Activated CD4-positive, alpha-beta memory T cell treated with anti-CD3 and anti-CD28 coated beads for 36 hours (primary cell): ENCODE measurements at regions not wholly inside any gene's neighbourhood (a gene's known extent, or its start where the extent isn't known, plus 50 kb on each side); places are given as distances from the start of the nearest gene placed in this dataset.

ENCODE experiments used
- CTCF ChIA-PET: fragments of 350-600 bp; sonication (Branson Sonifier 250); formaldehyde crosslinking; loops from one replicate; lab custom pipeline; 2021; ENCODE audit warnings: antibody characterized with exemption, inconsistent platforms; lab: Charles Lee
- POLR2A ChIA-PET: fragments of 350-600 bp; sonication (Branson Sonifier 250); formaldehyde crosslinking; loops from one replicate; lab custom pipeline; 2021; ENCODE audit warnings: antibody characterized with exemption; lab: Charles Lee
- DNase-seq: peaks from one replicate; pipeline ENCODE4 v3.0.0-alpha.2; 2020
- H3K27ac Mint-ChIP-seq: one replicate; pipeline ENCODE4 v1.8.0; 2021; ENCODE audit warnings: mixed read lengths
- H3K27me3 Mint-ChIP-seq: one replicate; pipeline ENCODE4 v1.8.0; 2021; ENCODE audit warnings: mixed read lengths
- H3K36me3 Mint-ChIP-seq: one replicate; pipeline ENCODE4 v1.8.0; 2021; ENCODE audit warnings: mixed read lengths
- H3K4me1 Mint-ChIP-seq: one replicate; pipeline ENCODE4 v1.8.0; 2021; ENCODE audit warnings: low read depth, mixed read lengths
- H3K4me3 Mint-ChIP-seq: one replicate; pipeline ENCODE4 v1.8.0; 2021; ENCODE audit warnings: mild to moderate bottlenecking, mixed read lengths
- H3K9me3 Mint-ChIP-seq: one replicate; pipeline ENCODE4 v1.8.0; 2021; ENCODE audit warnings: mixed read lengths
- intact Hi-C: fragments of 100-400 bp; cut with micrococcal nuclease; formaldehyde crosslinking; loops from one replicate; pipeline ENCODE4 v1.15.1; 2023

DNA sequence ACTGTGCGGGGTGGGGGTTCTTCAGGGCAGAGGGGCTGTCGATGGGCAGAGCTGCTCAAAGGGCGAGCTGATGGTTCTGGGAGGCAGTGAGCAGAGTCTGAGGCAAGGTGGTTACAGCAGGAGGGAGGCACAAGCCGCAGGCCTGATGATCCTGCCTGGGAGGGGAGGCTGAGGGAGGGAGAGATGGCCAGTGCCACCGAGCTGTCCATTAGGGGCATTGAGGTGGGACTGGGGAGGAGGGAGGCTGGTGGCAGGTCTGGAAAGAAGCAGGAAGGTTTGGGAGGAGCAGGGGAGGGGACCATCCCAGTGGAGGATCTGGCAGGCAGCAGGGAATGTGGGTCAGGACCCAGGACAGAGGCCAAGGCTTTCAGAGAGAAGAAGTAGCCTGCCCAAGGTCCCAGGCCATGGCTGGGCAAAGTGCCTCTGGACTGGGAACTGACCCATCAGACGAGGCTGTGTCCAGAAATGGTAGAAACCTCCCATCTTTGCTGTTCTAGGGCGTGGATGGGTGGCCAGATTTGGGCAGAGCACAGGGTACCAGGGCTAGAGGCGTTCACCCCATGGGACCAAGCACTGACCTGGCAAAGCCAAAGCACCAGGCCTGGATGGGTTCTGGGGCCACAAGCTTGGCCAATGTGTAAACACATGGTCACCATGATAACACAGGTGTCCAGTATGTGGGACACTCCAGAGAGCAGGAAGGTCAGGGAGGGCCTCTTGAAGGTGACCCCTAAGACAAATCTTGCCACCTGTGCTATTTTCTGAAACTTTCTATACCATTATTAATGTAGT lies 55.5 kb downstream of the INHBB start:
- Mint-ChIP-seq H3K27ac (no peak overlapping the region), H3K27me3 (peaks cover 7% of the 10 kb centered on the region), H3K9me3 (no peaks in the 10 kb centered on the region), H3K4me3 (no peak overlapping the region), H3K36me3 (no peaks in the 10 kb centered on the region), H3K4me1 (no peaks in the 10 kb centered on the region)
- ChIA-PET CTCF (interaction anchor here (1.1 kb wide), 1 partner anchor 58 kb away, joined by 3 read pairs; no protein-coding TSS in a partner anchor), POLR2A (no interaction called here)
- intact Hi-C loops: no loop called here
- peak; percentile 2 for DNase-seq

GRCh38 chr2:120402067-120402433 lies 56.1 kb downstream of the INHBB start:
- DNase-seq: no peak
- Mint-ChIP-seq H3K36me3 (no peaks in the 10 kb centered on the region), H3K4me1 (no peaks in the 10 kb centered on the region), H3K9me3 (no peaks in the 10 kb centered on the region), H3K27me3 (peaks cover 3% of the 10 kb centered on the region), H3K27ac (no peak overlapping the region), H3K4me3 (no peak overlapping the region)
- intact Hi-C loops: no loop called here
- ChIA-PET POLR2A (no interaction called here), CTCF (no interaction called here)

- Mint-ChIP-seq H3K9me3 (no peaks in the 10 kb centered on the region), H3K36me3 (no peaks in the 10 kb centered on the region), H3K4me1 (no peaks in the 10 kb centered on the region), H3K4me3 (no peak overlapping the region), H3K27ac (no peak overlapping the region), H3K27me3 (no peaks in the 10 kb centered on the region)
- intact Hi-C loops: no loop called here
- peak; percentile 4 for DNase-seq
- ChIA-PET POLR2A (no interaction called here), CTCF (no interaction called here)
These were observed 56.6 kb downstream of the INHBB start for GRCh38 chr2:120402508-120402907.

- Mint-ChIP-seq H3K9me3 (no peaks in the 10 kb centered on the region), H3K27ac (no peak overlapping the region), H3K4me3 (no peak overlapping the region), H3K4me1 (no peaks in the 10 kb centered on the region), H3K27me3 (no peaks in the 10 kb centered on the region), H3K36me3 (no peaks in the 10 kb centered on the region)
- intact Hi-C loops: no loop called here
- POLR2A ChIA-PET: no interaction called here
- peak; percentile 5 for DNase-seq
- CTCF ChIA-PET: no interaction called here
These were observed 57.3 kb downstream of the INHBB start for GRCh38 chr2:120403261-120403660.

GRCh38 chr2:120403676-120404075 lies 57.7 kb downstream of the INHBB start:
- H3K4me3 Mint-ChIP-seq: no peak overlapping the region
- H3K9me3 Mint-ChIP-seq: peaks cover 3% of the 10 kb centered on the region
- ChIA-PET CTCF (interaction anchor here (0.6 kb wide), 1 partner anchor 148 kb away, joined by 3 read pairs; no protein-coding TSS in a partner anchor), POLR2A (no interaction called here)
- no peaks in the 10 kb centered on the region for H3K36me3 Mint-ChIP-seq
- H3K27ac Mint-ChIP-seq: no peak overlapping the region
- H3K4me1 Mint-ChIP-seq: no peaks in the 10 kb centered on the region
- DNase-seq: no peak
- no peaks in the 10 kb centered on the region for H3K27me3 Mint-ChIP-seq
- intact Hi-C loops: no loop called here

GRCh38 chr2:120404274-120404673 lies 58.3 kb downstream of the INHBB start:
- ChIA-PET CTCF (interaction anchor here (0.6 kb wide), 1 partner anchor 147 kb away, joined by 3 read pairs; no protein-coding TSS in a partner anchor), POLR2A (no interaction called here)
- Mint-ChIP-seq H3K4me1 (no peaks in the 10 kb centered on the region), H3K9me3 (peaks cover 9% of the 10 kb centered on the region), H3K36me3 (no peaks in the 10 kb centered on the region), H3K4me3 (no peak overlapping the region), H3K27me3 (no peaks in the 10 kb centered on the region), H3K27ac (no peak overlapping the region)
- intact Hi-C loops: no loop called here
- no peak for DNase-seq

GRCh38 chr2:120404941-120405758 lies 59.2 kb downstream of the INHBB start:
- Mint-ChIP-seq H3K27ac (no peak overlapping the region), H3K9me3 (peaks cover 12% of the 10 kb centered on the region), H3K4me1 (no peaks in the 10 kb centered on the region), H3K27me3 (no peaks in the 10 kb centered on the region), H3K36me3 (no peaks in the 10 kb centered on the region), H3K4me3 (no peak overlapping the region)
- intact Hi-C loops: no loop called here
- POLR2A ChIA-PET: no interaction called here
- no peak for DNase-seq
- CTCF ChIA-PET: no interaction called here

GRCh38 chr2:120405759-120406099 lies 59.8 kb downstream of the INHBB start:
- H3K4me3 Mint-ChIP-seq: no peak overlapping the region
- CTCF ChIA-PET: no interaction called here
- no peaks in the 10 kb centered on the region for H3K36me3 Mint-ChIP-seq
- peaks cover 14% of the 10 kb centered on the region for H3K9me3 Mint-ChIP-seq
- DNase-seq: no peak
- H3K4me1 Mint-ChIP-seq: no peaks in the 10 kb centered on the region
- H3K27ac Mint-ChIP-seq: no peak overlapping the region
- H3K27me3 Mint-ChIP-seq: no peaks in the 10 kb centered on the region
- intact Hi-C loops: no loop called here
- POLR2A ChIA-PET: no interaction called here

DNA sequence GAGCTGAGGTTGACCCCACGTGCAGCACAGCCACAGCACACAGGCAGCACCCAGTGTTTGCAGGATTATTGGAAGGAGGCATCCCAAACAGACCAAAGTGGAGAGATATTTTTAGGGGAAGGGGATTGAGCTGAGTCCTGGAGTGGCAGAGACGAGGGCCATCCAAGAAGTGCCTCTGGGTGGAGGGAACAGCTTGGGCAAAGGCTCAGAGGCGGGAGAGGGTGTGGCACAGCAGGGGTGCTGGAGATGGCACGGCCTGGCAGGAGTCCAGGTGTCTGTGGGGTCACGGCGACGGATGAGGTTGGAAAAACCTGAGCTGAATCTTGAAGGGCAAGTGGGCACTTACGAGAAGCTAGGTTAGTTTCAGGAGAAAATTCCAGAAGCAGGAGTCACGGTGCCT lies 60.6 kb downstream of the INHBB start:
- CTCF ChIA-PET: no interaction called here
- Mint-ChIP-seq H3K9me3 (peaks cover 20% of the 10 kb centered on the region), H3K27ac (no peak overlapping the region), H3K4me3 (no peak overlapping the region), H3K27me3 (no peaks in the 10 kb centered on the region), H3K4me1 (no peaks in the 10 kb centered on the region), H3K36me3 (no peaks in the 10 kb centered on the region)
- POLR2A ChIA-PET: no interaction called here
- no peak for DNase-seq
- intact Hi-C loops: no loop called here

GRCh38 chr2:120410487-120410886 lies 64.6 kb downstream of the INHBB start:
- Mint-ChIP-seq H3K4me1 (no peaks in the 10 kb centered on the region), H3K36me3 (no peaks in the 10 kb centered on the region), H3K27me3 (peaks cover 2% of the 10 kb centered on the region), H3K9me3 (peaks cover 20% of the 10 kb centered on the region), H3K4me3 (no peak overlapping the region), H3K27ac (no peak overlapping the region)
- DNase-seq: no peak
- ChIA-PET CTCF (interaction anchor here (1.2 kb wide), 1 partner anchor 98 kb away, joined by 4 read pairs; no protein-coding TSS in a partner anchor), POLR2A (no interaction called here)
- intact Hi-C loops: no loop called here

GRCh38 chr2:120415060-120415459 lies 69.1 kb downstream of the INHBB start:
- no peaks in the 10 kb centered on the region for H3K36me3 Mint-ChIP-seq

DNA sequence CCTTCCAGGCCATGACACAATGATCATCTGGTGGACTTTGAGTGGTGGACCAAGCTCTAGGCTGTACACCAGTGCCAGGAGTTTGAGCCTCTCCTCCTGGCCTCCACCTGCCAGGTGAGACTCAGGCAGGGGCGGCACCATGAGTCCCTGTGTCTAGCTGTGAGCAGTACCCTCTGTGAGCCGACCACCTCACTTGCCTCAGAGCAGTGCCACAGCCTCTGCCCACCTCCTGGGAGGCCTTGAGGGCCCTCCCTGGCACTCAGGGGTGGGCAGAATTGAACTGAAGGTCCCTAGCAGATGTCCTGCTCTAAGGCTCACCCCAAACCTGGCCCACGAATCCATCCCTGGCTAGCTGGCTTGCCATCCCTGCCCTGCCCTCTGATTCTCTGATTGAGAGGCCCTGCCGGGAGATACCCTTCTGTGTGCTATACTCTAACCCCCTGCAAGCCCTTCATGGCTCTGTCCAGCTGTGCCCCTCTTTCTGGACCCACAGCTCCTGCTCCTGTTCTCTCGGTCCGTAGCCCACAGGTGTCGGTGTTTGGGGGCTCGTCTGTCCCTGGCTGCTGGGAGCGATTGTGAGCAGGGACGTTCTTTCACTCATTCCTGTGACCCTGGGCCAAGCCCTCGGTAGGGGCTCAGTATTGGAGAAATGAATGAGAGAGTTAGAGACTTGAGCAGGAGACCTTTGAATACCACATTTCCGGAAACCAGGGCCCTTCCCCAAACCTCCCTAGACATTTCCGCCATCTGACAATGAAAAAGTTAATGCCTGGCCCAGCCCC lies 70.0 kb downstream of the INHBB start:
- ChIA-PET CTCF (no interaction called here), POLR2A (no interaction called here)
- H3K4me3 Mint-ChIP-seq: no peak overlapping the region
- H3K9me3 Mint-ChIP-seq: peaks cover 4% of the 10 kb centered on the region
- peaks cover 6% of the 10 kb centered on the region for H3K27me3 Mint-ChIP-seq
- DNase-seq: no peak
- no peak overlapping the region for H3K27ac Mint-ChIP-seq
- no peaks in the 10 kb centered on the region for H3K4me1 Mint-ChIP-seq
- intact Hi-C loops: no loop called here
- H3K36me3 Mint-ChIP-seq: no peaks in the 10 kb centered on the region

More at GRCh38 chr2:120415060-120415459, 69.1 kb downstream of the INHBB start:
- intact Hi-C loops: no loop called here
- no peak overlapping the region for H3K27ac Mint-ChIP-seq
- DNase-seq: no peak
- POLR2A ChIA-PET: no interaction called here
- peaks cover 3% of the 10 kb centered on the region for H3K27me3 Mint-ChIP-seq
- no peaks in the 10 kb centered on the region for H3K4me1 Mint-ChIP-seq
- CTCF ChIA-PET: no interaction called here
- H3K4me3 Mint-ChIP-seq: no peak overlapping the region
- peaks cover 8% of the 10 kb centered on the region for H3K9me3 Mint-ChIP-seq
